ENCODE measurements at regions not wholly inside any gene's neighbourhood (a gene's known extent, or its start where the extent isn't known, plus 50 kb on each side); places are given as distances from the start of the nearest gene placed in this dataset.

- Histone ChIP-seq H3K79me2 (ENCODE audit: insufficient read depth, low read length) (no peaks in the 10 kb centered on the region), H3K9me3 (ENCODE audit: insufficient read depth, low read length, severe bottlenecking) (peaks cover 13% of the 10 kb centered on the region), H2AFZ (ENCODE audit: low read depth, low read length) (no peak overlapping the region), H3K4me3 (ENCODE audit: low read depth in 1 of 2, low read length in 2 of 2) (no peak overlapping the region), H3K27me3 (ENCODE audit: insufficient read depth, low read length, poor library complexity) (no peaks in the 10 kb centered on the region), H3K4me1 (ENCODE audit: insufficient read depth, low read length) (no peaks in the 10 kb centered on the region), H3K36me3 (ENCODE audit: insufficient read depth, low read length) (no peaks in the 10 kb centered on the region), H3K4me2 (ENCODE audit: insufficient read depth, low read length) (no peak overlapping the region), H3K27ac (ENCODE audit: low read length) (no peak overlapping the region), H3K9ac (ENCODE audit: low read depth, low read length) (no peak overlapping the region), H4K20me1 (ENCODE audit: insufficient read depth, low read length) (no peaks in the 10 kb centered on the region)
- ATAC-seq (ENCODE audit: insufficient read depth, low read depth) = no peak
- TF ChIP-seq CTCF (IDR thresholded peaks at IDR 0.05; ENCODE audit: borderline replicate concordance, extremely low read depth, low read length, poor library complexity, severe bottlenecking) (no peak), EZH2 (IDR thresholded peaks at IDR 0.05; ENCODE audit: borderline replicate concordance, low read depth, low read length, severe bottlenecking) (no peak)
- no peak for DNase-seq
Measured at GRCh38 chr9:8033794-8034193, 234.2 kb upstream of the DMAC1 start.

GRCh38 chr9:8030095-8030494 lies 230.5 kb upstream of the DMAC1 start:
- Histone ChIP-seq H3K4me3 (ENCODE audit: low read depth in 1 of 2, low read length in 2 of 2) (no peak overlapping the region), H3K4me1 (ENCODE audit: insufficient read depth, low read length) (no peaks in the 10 kb centered on the region), H3K27ac (ENCODE audit: low read length) (no peak overlapping the region), H4K20me1 (ENCODE audit: insufficient read depth, low read length) (no peaks in the 10 kb centered on the region), H3K9me3 (ENCODE audit: insufficient read depth, low read length, severe bottlenecking) (no peaks in the 10 kb centered on the region), H3K9ac (ENCODE audit: low read depth, low read length) (no peak overlapping the region), H3K4me2 (ENCODE audit: insufficient read depth, low read length) (no peak overlapping the region), H2AFZ (ENCODE audit: low read depth, low read length) (no peak overlapping the region), H3K79me2 (ENCODE audit: insufficient read depth, low read length) (no peaks in the 10 kb centered on the region), H3K36me3 (ENCODE audit: insufficient read depth, low read length) (no peaks in the 10 kb centered on the region), H3K27me3 (ENCODE audit: insufficient read depth, low read length, poor library complexity) (no peaks in the 10 kb centered on the region)
- DNase-seq (no peak), ATAC-seq (ENCODE audit: insufficient read depth, low read depth) (no peak)
- TF ChIP-seq CTCF (IDR thresholded peaks at IDR 0.05; ENCODE audit: borderline replicate concordance, extremely low read depth, low read length, poor library complexity, severe bottlenecking) (no peak), EZH2 (IDR thresholded peaks at IDR 0.05; ENCODE audit: borderline replicate concordance, low read depth, low read length, severe bottlenecking) (no peak)

- DNase-seq (no peak), ATAC-seq (ENCODE audit: insufficient read depth, low read depth) (no peak)
- H3K79me2 ChIP-seq (ENCODE audit: insufficient read depth, low read length) = no peaks in the 10 kb centered on the region
- H3K4me1 ChIP-seq (ENCODE audit: insufficient read depth, low read length) = no peaks in the 10 kb centered on the region
- no peak overlapping the region for H3K4me3 ChIP-seq (ENCODE audit: low read depth in 1 of 2, low read length in 2 of 2)
- TF ChIP-seq EZH2 (IDR thresholded peaks at IDR 0.05; ENCODE audit: borderline replicate concordance, low read depth, low read length, severe bottlenecking) = no peak
- TF ChIP-seq CTCF (IDR thresholded peaks at IDR 0.05; ENCODE audit: borderline replicate concordance, extremely low read depth, low read length, poor library complexity, severe bottlenecking) = no peak
- H2AFZ ChIP-seq (ENCODE audit: low read depth, low read length) = no peak overlapping the region; the same call in 1 of the 2 replicates
- no peak overlapping the region for H3K9ac ChIP-seq (ENCODE audit: low read depth, low read length)
- H3K27me3 ChIP-seq (ENCODE audit: insufficient read depth, low read length, poor library complexity) = no peaks in the 10 kb centered on the region
- no peaks in the 10 kb centered on the region for H3K9me3 ChIP-seq (ENCODE audit: insufficient read depth, low read length, severe bottlenecking)
- no peak overlapping the region for H3K27ac ChIP-seq (ENCODE audit: low read length)
- no peaks in the 10 kb centered on the region for H4K20me1 ChIP-seq (ENCODE audit: insufficient read depth, low read length)
- no peak overlapping the region for H3K4me2 ChIP-seq (ENCODE audit: insufficient read depth, low read length)
- no peaks in the 10 kb centered on the region for H3K36me3 ChIP-seq (ENCODE audit: insufficient read depth, low read length)
Measured at GRCh38 chr9:8027351-8027750, 227.8 kb upstream of the DMAC1 start.

DNA sequence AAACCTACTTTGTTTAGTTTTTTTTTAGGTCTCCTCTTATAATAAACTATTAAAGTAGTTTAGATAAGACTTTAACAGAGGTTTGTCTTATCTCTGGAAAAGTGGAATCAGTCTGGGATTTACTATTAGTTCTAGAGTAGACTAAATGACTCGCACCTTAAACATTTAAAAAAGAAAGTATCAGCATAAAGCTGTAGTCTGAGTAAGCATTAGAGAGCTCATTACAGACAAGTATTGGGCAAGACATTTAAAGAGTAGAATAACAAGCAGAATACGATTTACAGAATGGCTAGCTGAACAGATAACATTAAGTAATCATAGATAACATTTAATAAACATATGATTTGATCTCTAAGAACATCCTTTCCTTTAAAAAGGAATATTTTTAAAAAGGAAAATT lies 226.0 kb upstream of the DMAC1 start:
- H3K36me3 ChIP-seq (ENCODE audit: insufficient read depth, low read length) = no peaks in the 10 kb centered on the region
- no peak for ATAC-seq (ENCODE audit: insufficient read depth, low read depth)
- no peaks in the 10 kb centered on the region for H3K27me3 ChIP-seq (ENCODE audit: insufficient read depth, low read length, poor library complexity)
- no peak overlapping the region for H3K27ac ChIP-seq (ENCODE audit: low read length)
- no peak overlapping the region for H3K4me3 ChIP-seq (ENCODE audit: low read depth in 1 of 2, low read length in 2 of 2)
- H3K9ac ChIP-seq (ENCODE audit: low read depth, low read length) = no peak overlapping the region
- DNase-seq = no peak
- H3K79me2 ChIP-seq (ENCODE audit: insufficient read depth, low read length) = no peaks in the 10 kb centered on the region
- no peak overlapping the region for H3K4me2 ChIP-seq (ENCODE audit: insufficient read depth, low read length)
- H3K4me1 ChIP-seq (ENCODE audit: insufficient read depth, low read length) = no peaks in the 10 kb centered on the region
- no peak for TF ChIP-seq EZH2 (IDR thresholded peaks at IDR 0.05; ENCODE audit: borderline replicate concordance, low read depth, low read length, severe bottlenecking)
- TF ChIP-seq CTCF (IDR thresholded peaks at IDR 0.05; ENCODE audit: borderline replicate concordance, extremely low read depth, low read length, poor library complexity, severe bottlenecking) = no peak
- H4K20me1 ChIP-seq (ENCODE audit: insufficient read depth, low read length) = no peaks in the 10 kb centered on the region
- no peak overlapping the region for H2AFZ ChIP-seq (ENCODE audit: low read depth, low read length)
- no peaks in the 10 kb centered on the region for H3K9me3 ChIP-seq (ENCODE audit: insufficient read depth, low read length, severe bottlenecking)
